HCT116 (cell line): ENCODE measurements at regions not wholly inside any gene's neighbourhood (a gene's known extent, or its start where the extent isn't known, plus 50 kb on each side); places are given as distances from the start of the nearest gene placed in this dataset.

Experiments
- ATAC-seq: fragments of 200-7000 bp; cut with Tn5 transposase; 2 replicates; pipeline ENCODE4 v1.9.1; 2020; ENCODE audit warnings: mild to moderate bottlenecking, moderate library complexity
- BruUV-seq: library from RNA; stranded (reverse); fragments of 400-500 nt; replicated peaks from 2 replicates; lab custom pipeline; 2021; lab: Mats Ljungman, UMichigan
- CTCF ChIA-PET: fragments of 300-600 bp; sonication (Branson Sonifier 250); formaldehyde crosslinking; loops from one replicate; lab custom pipeline; 2021; ENCODE audit warnings: antibody characterized with exemption; lab: Charles Lee
- POLR2A ChIA-PET: fragments of 300-600, 350-600 bp; sonication (Branson Sonifier 250); formaldehyde crosslinking; loops from one replicate; lab custom pipeline; 2021; ENCODE audit warnings: antibody characterized with exemption; lab: Charles Lee
- RAD21 ChIA-PET, 2 experiments: fragments of 300-600 bp; sonication (Branson Sonifier 250); formaldehyde crosslinking; loops; one replicate each; lab custom pipeline; 2023; ENCODE audit warnings: low total read pairs in 2 of 2; ENCODE audit not compliant: uncharacterized antibody in 2 of 2, unreplicated experiment in 2 of 2, low non-redundant PET in 1 of 2; lab: Charles Lee
- DNase-seq: peaks from one replicate; pipeline ENCODE4 v3.0.0-alpha.2; 2010; ENCODE audit warnings: low read depth, low spot score
- H2AFZ ChIP-seq: fragments of 200-600 bp; shearing (Covaris generic), sonication (generic); 2 replicates; pipeline ENCODE4 v1.6.1; 2017; ENCODE audit warnings: low read depth, mixed run types, mixed read lengths, antibody characterized with exemption, low read length; ENCODE audit not compliant: poor library complexity, severe bottlenecking
- H3K27ac ChIP-seq: 2 replicates; pipeline ENCODE4 v1.5.1; 2012; ENCODE audit warnings: low read depth, low read length
- H3K27me3 ChIP-seq: fragments of 200-600 bp; sonication (generic); 2 replicates; pipeline ENCODE4 v1.6.1; 2016; ENCODE audit warnings: mixed run types, low read length, mixed read lengths; ENCODE audit not compliant: insufficient read depth
- H3K36me3 ChIP-seq, 2 experiments: fragments of 200-500 bp in 1 of 2; fragments of 200-600 bp in 1 of 2; sonication (Bioruptor generic) in 1 of 2; sonication (generic) in 1 of 2; 2 replicates each; pipeline versions ENCODE4 v1.5.1 to v1.6.1; 2014 to 2016; ENCODE audit warnings: low read length in 2 of 2, inconsistent platforms in 1 of 2, mixed read lengths in 1 of 2, mixed run types in 1 of 2; ENCODE audit not compliant: insufficient read depth in 2 of 2, control insufficient read depth in 1 of 2
- H3K4me1 ChIP-seq, 2 experiments: fragments of 200-600 bp in 1 of 2; sonication (generic) in 1 of 2; 2 replicates each; pipeline versions ENCODE4 v1.5.1 to v1.6.1; 2012 to 2017; ENCODE audit warnings: low read length in 2 of 2, inconsistent platforms in 1 of 2, mild to moderate bottlenecking in 1 of 2, mixed read lengths in 1 of 2, mixed run types in 1 of 2, moderate library complexity in 1 of 2; ENCODE audit not compliant: insufficient read depth in 2 of 2, control insufficient read depth in 1 of 2
- H3K4me2 ChIP-seq: fragments of 200-600 bp; sonication (generic); 2 replicates; pipeline ENCODE4 v1.6.1; 2017; ENCODE audit warnings: mixed run types, low read length, mixed read lengths
- H3K4me3 ChIP-seq, 2 experiments: fragments of 200-600 bp in 1 of 2; sonication (generic) in 1 of 2; replicated peaks in 1 of 2; 2 replicates each; pipeline ENCODE4 v1.5.1; 2011 to 2016; ENCODE audit warnings: low read length in 2 of 2, control low read depth in 1 of 2, low read depth in 1 of 2, mild to moderate bottlenecking in 1 of 2, mixed read lengths in 1 of 2, mixed run types in 1 of 2
- H3K79me2 ChIP-seq: fragments of 200-600 bp; sonication (generic); 2 replicates; pipeline ENCODE4 v1.6.1; 2017; ENCODE audit warnings: mild to moderate bottlenecking, mixed run types, low read length, moderate library complexity, mixed read lengths; ENCODE audit not compliant: insufficient read depth
- H3K9ac ChIP-seq: fragments of 200-600 bp; sonication (generic); 2 replicates; pipeline ENCODE4 v1.6.1; 2016; ENCODE audit warnings: low read length, mixed read lengths
- H3K9me2 ChIP-seq: fragments of 200-600 bp; sonication (generic), shearing (Covaris generic); 2 replicates; pipeline ENCODE4 v1.6.1; 2017; ENCODE audit warnings: mixed run types, mild to moderate bottlenecking, moderate library complexity; ENCODE audit not compliant: insufficient read depth
- H3K9me3 ChIP-seq, 2 experiments: fragments of 200-500 bp in 1 of 2; fragments of 200-600 bp in 1 of 2; sonication (Bioruptor generic) in 1 of 2; sonication (generic) in 1 of 2; 2 replicates each; pipeline ENCODE4 v1.6.1; 2014 to 2017; ENCODE audit warnings: low read length in 2 of 2, mixed read lengths in 2 of 2, inconsistent platforms in 1 of 2, low read depth in 1 of 2, mild to moderate bottlenecking in 1 of 2, mixed run types in 1 of 2, moderate library complexity in 1 of 2; ENCODE audit not compliant: control insufficient read depth in 1 of 2, insufficient read depth in 1 of 2
- H4K20me1 ChIP-seq: fragments of 200-600 bp; sonication (generic), shearing (Covaris generic); 2 replicates; pipeline ENCODE4 v1.6.1; 2017; ENCODE audit warnings: mixed run types, mild to moderate bottlenecking, moderate library complexity; ENCODE audit not compliant: insufficient read depth
- ATF3 ChIP-seq: IDR thresholded peaks from 2 replicates; pipeline ENCODE4 v1.6.1; 2012
- CEBPB ChIP-seq: IDR thresholded peaks from 2 replicates; pipeline ENCODE4 v1.6.1; 2012; ENCODE audit warnings: low read depth
- CTCF ChIP-seq, 3 experiments: fragments of 200-600 bp in 1 of 3; sonication (generic) in 1 of 3; IDR thresholded peaks in 2 of 3; conservative IDR thresholded peaks in 1 of 3; 2 replicates each; pipeline ENCODE4 v1.5.1; 2012 to 2017; ENCODE audit warnings: low read depth in 2 of 3, low read length in 2 of 3, antibody characterized with exemption in 1 of 3, borderline replicate concordance in 1 of 3, control low read depth in 1 of 3, mild to moderate bottlenecking in 1 of 3, mixed read lengths in 1 of 3, mixed run types in 1 of 3, moderate library complexity in 1 of 3; ENCODE audit not compliant: insufficient read depth in 1 of 3
- EGR1 ChIP-seq: IDR thresholded peaks from 2 replicates; pipeline ENCODE4 v1.6.1; 2012; ENCODE audit warnings: low read depth
- EZH2 ChIP-seq: fragments of 200-600 bp; sonication (generic); IDR thresholded peaks from 2 replicates; pipeline ENCODE4 v1.6.1; 2017; ENCODE audit warnings: antibody characterized with exemption, mixed run types
- FOSL1 ChIP-seq: IDR thresholded peaks from 2 replicates; pipeline ENCODE4 v1.6.1; 2012; ENCODE audit warnings: low read depth
- POLR2A ChIP-seq: IDR thresholded peaks from 2 replicates; pipeline ENCODE4 v1.7.0; 2011; ENCODE audit warnings: borderline replicate concordance; ENCODE audit not compliant: insufficient read depth, insufficient read length; ENCODE audit errors: extremely low read depth
- REST ChIP-seq: IDR thresholded peaks from 2 replicates; pipeline ENCODE4 v1.6.1; 2012; ENCODE audit warnings: low read depth
- SIN3A ChIP-seq: IDR thresholded peaks from 2 replicates; pipeline ENCODE4 v1.6.1; 2012; ENCODE audit warnings: low read depth
- TCF7L2 ChIP-seq: IDR thresholded peaks from 2 replicates; pipeline ENCODE4 v1.7.0; 2011; ENCODE audit warnings: borderline replicate concordance, inconsistent platforms; ENCODE audit not compliant: insufficient read depth, insufficient read length; ENCODE audit errors: extremely low read depth
- YY1 ChIP-seq: IDR thresholded peaks from 2 replicates; pipeline ENCODE4 v1.6.1; 2011; ENCODE audit warnings: low read length, low read depth, moderate library complexity, mild to moderate bottlenecking; ENCODE audit not compliant: insufficient replicate concordance; ENCODE audit errors: extremely low read depth
- ZBTB33 ChIP-seq: IDR thresholded peaks from 2 replicates; pipeline ENCODE4 v1.6.1; 2011; ENCODE audit warnings: mild to moderate bottlenecking, low read length, moderate library complexity; ENCODE audit not compliant: insufficient replicate concordance; ENCODE audit errors: extremely low read depth
- ZNF274 ChIP-seq: fragments of 200-500 bp; sonication (Bioruptor generic); IDR thresholded peaks from 2 replicates; pipeline ENCODE4 v1.6.1; 2014; ENCODE audit warnings: mild to moderate bottlenecking, low read depth, low read length, inconsistent platforms
- intact Hi-C: fragments of 100-400 bp; cut with micrococcal nuclease; formaldehyde crosslinking; loops from 2 replicates; pipeline ENCODE4 v1.10.0; 2022

- no peaks in the 10 kb centered on the region for H3K79me2 ChIP-seq
- DNase-seq (no peak), ATAC-seq (no peak)
- no TSS peak for BruUV-seq
- H3K9ac ChIP-seq, result no peak overlapping the region
- H3K9me2 ChIP-seq, result no peaks in the 10 kb centered on the region
- no peak overlapping the region for H3K4me2 ChIP-seq
- ChIA-PET POLR2A (no interaction called here), RAD21 (no interaction called here), CTCF (no interaction called here)
- H3K9me3 ChIP-seq, result no peaks in the 10 kb centered on the region
- H4K20me1 ChIP-seq, result no peaks in the 10 kb centered on the region
- no peak overlapping the region for H3K27ac ChIP-seq
- no peak overlapping the region for H3K4me3 ChIP-seq
- H3K36me3 ChIP-seq, result no peaks in the 10 kb centered on the region
- H3K27me3 ChIP-seq, result no peaks in the 10 kb centered on the region
- H2AFZ ChIP-seq, result no peak overlapping the region
- no peaks in the 10 kb centered on the region for H3K4me1 ChIP-seq
- TF ChIP-seq ZBTB33 (no peak), TCF7L2 (no peak), FOSL1 (no peak), EGR1 (no peak), EZH2 (no peak), CEBPB (no peak), REST (no peak), CTCF (IDR thresholded peaks at IDR 0.05 in 2 of 3, conservative IDR thresholded peaks at IDR 0.05 in 1 of 3; ENCODE audit: borderline replicate concordance in 1 of 3, insufficient read depth in 1 of 3, low read depth in 2 of 3, low read length in 2 of 3) (no peak), ATF3 (no peak), POLR2A (no peak), SIN3A (no peak), YY1 (no peak), ZNF274 (no peak)
- intact Hi-C loops, result no loop called here
These were observed 62.8 kb upstream of the COL13A1 start for GRCh38 chr10:69738858-69739435.
